H1 (cell line): ENCODE measurements at regions not wholly inside any gene's neighbourhood (a gene's known extent, or its start where the extent isn't known, plus 50 kb on each side); places are given as distances from the start of the nearest gene placed in this dataset.

ENCODE experiments used
- CTCF ChIA-PET: fragments of 300-600 bp; sonication (Branson Sonifier 250); formaldehyde crosslinking; loops from one replicate; lab custom pipeline; 2021; ENCODE audit not compliant: partially characterized antibody; lab: Charles Lee
- POLR2A ChIA-PET: fragments of 300-600 bp; sonication (Branson Sonifier 250); formaldehyde crosslinking; loops from one replicate; lab custom pipeline; 2021; ENCODE audit warnings: inconsistent platforms; ENCODE audit not compliant: partially characterized antibody; lab: Charles Lee
- DNase-seq, 2 experiments: peaks; one replicate each; pipeline versions ENCODE4 v3.0.0 to v3.0.0-alpha.2; 2010 to 2022; ENCODE audit warnings: low spot score in 2 of 2, low read depth in 1 of 2, mixed read lengths in 1 of 2
- FAIRE-seq: peaks from 2 replicates; lab custom pipeline; 2011; peaks lifted over from hg19 to GRCh38; lab: Jason Lieb, UNC
- H2AFZ ChIP-seq: 2 replicates; pipeline ENCODE4 v1.8.1; 2012; ENCODE audit warnings: low read length, inconsistent platforms
- H2AK5ac ChIP-seq: 2 replicates; pipeline ENCODE4 v1.6.1; 2013; ENCODE audit warnings: low read depth, low read length
- H2BK120ac ChIP-seq: replicated peaks from 2 replicates; pipeline ENCODE3; 2013; ENCODE audit warnings: low read depth, low read length, inconsistent platforms
- H2BK12ac ChIP-seq: 2 replicates; pipeline ENCODE4 v1.6.1; 2013; ENCODE audit warnings: low read depth, low read length
- H2BK15ac ChIP-seq: 2 replicates; pipeline ENCODE4 v1.6.1; 2013; ENCODE audit warnings: low read length
- H2BK20ac ChIP-seq: 2 replicates; pipeline ENCODE4 v1.6.1; 2013; ENCODE audit warnings: low read length
- H2BK5ac ChIP-seq: 2 replicates; pipeline ENCODE4 v1.6.1; 2013; ENCODE audit warnings: low read depth, low read length
- H3K14ac ChIP-seq: 2 replicates; pipeline ENCODE4 v1.6.1; 2013; ENCODE audit warnings: inconsistent platforms; ENCODE audit not compliant: insufficient read length
- H3K18ac ChIP-seq: 2 replicates; pipeline ENCODE4 v1.6.1; 2013; ENCODE audit warnings: low read length; ENCODE audit errors: extremely low read depth
- H3K23ac ChIP-seq: 2 replicates; pipeline ENCODE4 v1.6.1; 2013; ENCODE audit warnings: inconsistent platforms; ENCODE audit not compliant: insufficient read length
- H3K23me2 ChIP-seq: 2 replicates; pipeline ENCODE4 v1.6.1; 2013; ENCODE audit warnings: low read depth, low read length
- H3K27ac ChIP-seq: 2 replicates; pipeline ENCODE4 v1.6.1; 2011; ENCODE audit warnings: low read depth, low read length, inconsistent platforms
- H3K27me3 ChIP-seq, 4 experiments: replicated peaks in 1 of 4; 1 replicate in 1 of 4; 2 replicates in 3 of 4; pipeline versions ENCODE4 v1.6.1 to v1.8.1; 2011 to 2013; ENCODE audit warnings: low read length in 3 of 4, mild to moderate bottlenecking in 3 of 4, inconsistent platforms in 2 of 4, mixed read lengths in 2 of 4, moderate library complexity in 1 of 4; ENCODE audit not compliant: control insufficient read depth in 3 of 4, insufficient read depth in 3 of 4; ENCODE audit errors: extremely low read depth in 1 of 4
- H3K36me3 ChIP-seq, 4 experiments: 2 replicates each; pipeline versions ENCODE4 v1.6.1 to v1.8.1; 2011 to 2013; ENCODE audit warnings: mild to moderate bottlenecking in 4 of 4, low read length in 3 of 4, moderate library complexity in 2 of 4, control low read depth in 1 of 4, inconsistent platforms in 1 of 4; ENCODE audit not compliant: insufficient read depth in 4 of 4, control insufficient read depth in 2 of 4
- H3K4ac ChIP-seq: replicated peaks from 2 replicates; pipeline ENCODE3; 2013; ENCODE audit warnings: low read length, low read depth, mixed read lengths, inconsistent platforms; ENCODE audit not compliant: insufficient read length
- H3K4me1 ChIP-seq, 4 experiments: replicated peaks in 1 of 4; 1 replicate in 1 of 4; 2 replicates in 3 of 4; pipeline versions ENCODE4 v1.6.1 to v1.8.1; 2011 to 2013; ENCODE audit warnings: low read length in 3 of 4, inconsistent platforms in 2 of 4, mixed read lengths in 1 of 4; ENCODE audit not compliant: insufficient read depth in 4 of 4, control insufficient read depth in 3 of 4
- H3K4me2 ChIP-seq, 2 experiments: 2 replicates each; pipeline versions ENCODE4 v1.6.1 to v1.8.1; 2011 to 2013; ENCODE audit warnings: low read depth in 2 of 2, low read length in 2 of 2, control low read depth in 1 of 2, inconsistent platforms in 1 of 2, mild to moderate bottlenecking in 1 of 2; ENCODE audit not compliant: insufficient read depth in 1 of 2
- H3K4me3 ChIP-seq, 4 experiments: fragments of 200-600, 300-600 bp in 1 of 4; sonication (generic), shearing (Covaris generic), sonication (Bioruptor Twin) in 1 of 4; 2 replicates each; pipeline versions ENCODE4 v1.5.1 to v1.8.1; 2011 to 2016; ENCODE audit warnings: low read length in 4 of 4, low read depth in 3 of 4, control low read depth in 2 of 4, inconsistent platforms in 2 of 4, mild to moderate bottlenecking in 2 of 4, mixed read lengths in 1 of 4, moderate library complexity in 1 of 4; ENCODE audit not compliant: insufficient read depth in 2 of 4; ENCODE audit errors: extremely low read depth in 1 of 4
- H3K56ac ChIP-seq: replicated peaks from 2 replicates; pipeline ENCODE3; 2013; ENCODE audit warnings: low read depth, mild to moderate bottlenecking, mixed read lengths, low read length, inconsistent platforms; ENCODE audit not compliant: insufficient read length
- H3K79me1 ChIP-seq: 2 replicates; pipeline ENCODE4 v1.6.1; 2013; ENCODE audit warnings: low read depth, low read length, control low read depth
- H3K79me2 ChIP-seq, 2 experiments: 2 replicates each; pipeline versions ENCODE4 v1.6.1 to v1.8.1; 2012 to 2013; ENCODE audit warnings: low read length in 2 of 2, mild to moderate bottlenecking in 2 of 2, inconsistent platforms in 1 of 2; ENCODE audit not compliant: insufficient read depth in 2 of 2, control insufficient read depth in 1 of 2
- H3K9ac ChIP-seq, 4 experiments: replicated peaks in 1 of 4; 1 replicate in 1 of 4; 2 replicates in 3 of 4; pipeline versions ENCODE4 v1.6.1 to v1.8.1; 2011 to 2013; ENCODE audit warnings: low read depth in 3 of 4, low read length in 3 of 4, control low read depth in 2 of 4, mild to moderate bottlenecking in 2 of 4, moderate library complexity in 2 of 4, inconsistent platforms in 1 of 4; ENCODE audit errors: extremely low read depth in 1 of 4
- H3K9me3 ChIP-seq, 2 experiments: 2 replicates each; pipeline versions ENCODE4 v1.6.1 to v1.8.1; 2012 to 2013; ENCODE audit warnings: mild to moderate bottlenecking in 2 of 2, moderate library complexity in 2 of 2, control low read depth in 1 of 2, inconsistent platforms in 1 of 2, low read depth in 1 of 2, low read length in 1 of 2, mixed read lengths in 1 of 2; ENCODE audit not compliant: insufficient read depth in 2 of 2
- H4K20me1 ChIP-seq, 2 experiments: replicated peaks in 1 of 2; 2 replicates each; pipeline versions ENCODE3 to v1.8.1; 2011 to 2013; ENCODE audit warnings: inconsistent platforms in 2 of 2, low read length in 2 of 2, mild to moderate bottlenecking in 1 of 2; ENCODE audit not compliant: insufficient read depth in 2 of 2, control insufficient read depth in 1 of 2
- H4K5ac ChIP-seq: 2 replicates; pipeline ENCODE4 v1.6.1; 2013; ENCODE audit warnings: low read length, low read depth, mixed read lengths, inconsistent platforms; ENCODE audit not compliant: insufficient read length
- H4K8ac ChIP-seq: 2 replicates; pipeline ENCODE4 v1.8.0; 2013; ENCODE audit warnings: mild to moderate bottlenecking, moderate library complexity, low read length, inconsistent platforms; ENCODE audit not compliant: insufficient read depth; ENCODE audit errors: extremely low read depth
- H4K91ac ChIP-seq: replicated peaks from 2 replicates; pipeline ENCODE3; 2013; ENCODE audit warnings: low read length, mixed read lengths, inconsistent platforms; ENCODE audit not compliant: insufficient read length
- MAFK ChIP-seq: IDR thresholded peaks from 2 replicates; pipeline ENCODE4 v1.6.1; 2012; ENCODE audit warnings: low read depth, mild to moderate bottlenecking, improper control_type of control experiment, low read length
- SIN3A ChIP-seq, 2 experiments: IDR thresholded peaks in 1 of 2; conservative IDR thresholded peaks in 1 of 2; 2 replicates each; pipeline ENCODE4 v1.6.1; 2011 to 2012; ENCODE audit warnings: low read length in 2 of 2, improper control_type of control experiment in 1 of 2, low read depth in 1 of 2, mild to moderate bottlenecking in 1 of 2
- TAF1 ChIP-seq: IDR thresholded peaks from 2 replicates; pipeline ENCODE4 v1.6.1; 2011; ENCODE audit warnings: mild to moderate bottlenecking, low read depth, low read length
- WGBS, 2 experiments: shearing (Covaris generic) in 1 of 2; methylation state at CpG; one replicate each; pipeline versions ENCODE4 v1.1.6 to v1.1.7; 2013 to 2015; ENCODE audit warnings: low lambda C conversion rate in 2 of 2, mixed read lengths in 2 of 2, inconsistent platforms in 1 of 2, low coverage in 1 of 2, missing lambda C conversion rate in 1 of 2; ENCODE audit not compliant: insufficient replicate concordance in 2 of 2, insufficient coverage in 1 of 2, insufficient read length in 1 of 2; ENCODE audit errors: extremely low coverage in 1 of 2, missing lambda C conversion rate in 1 of 2; 5-methylcytosine and 5-hydroxymethylcytosine counted together

DNA sequence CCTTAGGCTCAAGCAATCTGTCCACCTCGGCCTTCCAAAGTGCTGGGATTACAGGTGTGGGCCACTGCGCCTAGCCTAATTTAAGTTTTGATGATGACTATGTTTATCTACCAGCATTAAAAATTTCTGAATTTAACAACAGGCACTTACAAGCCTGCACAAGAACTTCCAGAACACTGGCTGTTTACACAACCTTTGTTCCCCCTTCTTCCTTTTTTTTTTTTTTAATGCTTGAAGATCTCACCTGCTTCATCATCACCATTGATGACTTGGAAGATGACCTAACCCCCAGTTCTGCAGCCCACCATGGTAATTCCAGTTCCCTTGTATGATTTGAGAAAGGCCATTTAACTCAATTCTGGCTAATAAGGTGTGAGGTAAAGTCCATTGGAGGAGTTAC, 70.4 kb downstream of the GJD2 start:
- H3K4ac ChIP-seq = no peak overlapping the region
- no peak overlapping the region for H2AK5ac ChIP-seq
- no peak overlapping the region for H3K14ac ChIP-seq
- POLR2A ChIA-PET = interaction anchor here (0.7 kb wide), 1 partner anchor 18 kb away, joined by 3 read pairs; no protein-coding TSS in a partner anchor
- no peak overlapping the region for H3K4me2 ChIP-seq
- no peaks in the 10 kb centered on the region for H3K9me3 ChIP-seq
- no peak overlapping the region for H2BK5ac ChIP-seq
- H3K4me3 ChIP-seq = no peak overlapping the region
- H4K5ac ChIP-seq = no peak overlapping the region
- H2BK120ac ChIP-seq = no peak overlapping the region
- no peak overlapping the region for H4K91ac ChIP-seq
- FAIRE-seq (no peak), DNase-seq (no peak)
- no peak overlapping the region for H2BK15ac ChIP-seq
- no peaks in the 10 kb centered on the region for H3K27me3 ChIP-seq
- H3K56ac ChIP-seq = no peak overlapping the region
- H3K79me1 ChIP-seq = no peaks in the 10 kb centered on the region
- H2BK12ac ChIP-seq = no peak overlapping the region
- H3K27ac ChIP-seq = no peak overlapping the region
- WGBS, 2 experiments = 79% methylated on average over 2 of the region's 2 CpGs; no CpG with 5 or more reads in 1 of the 2 experiments
- H4K8ac ChIP-seq = no peak overlapping the region
- H3K4me1 ChIP-seq = no peaks in the 10 kb centered on the region
- no peaks in the 10 kb centered on the region for H3K36me3 ChIP-seq
- no peak overlapping the region for H3K9ac ChIP-seq
- H4K20me1 ChIP-seq = no peaks in the 10 kb centered on the region
- no peak overlapping the region for H2AFZ ChIP-seq
- no peak for TF ChIP-seq MAFK
- TF ChIP-seq SIN3A (conservative IDR thresholded peaks at IDR 0.05 in 1 of 2, IDR thresholded peaks at IDR 0.05 in 1 of 2; ENCODE audit: low read depth in 1 of 2, low read length in 2 of 2) = no peak
- no peak for TF ChIP-seq TAF1
- H3K18ac ChIP-seq = no peak overlapping the region
- H2BK20ac ChIP-seq = no peak overlapping the region
- no peaks in the 10 kb centered on the region; the same call in 1 of the 2 replicates for H3K23me2 ChIP-seq
- no peak overlapping the region for H3K23ac ChIP-seq
- H3K79me2 ChIP-seq = no peaks in the 10 kb centered on the region
- CTCF ChIA-PET = interaction anchor here (1.9 kb wide), 1 partner anchor 9 kb away, joined by 5 read pairs; no protein-coding TSS in a partner anchor
